ENCODE measurements at regions not wholly inside any gene's neighbourhood (a gene's known extent, or its start where the extent isn't known, plus 50 kb on each side); places are given as distances from the start of the nearest gene placed in this dataset.

DNA sequence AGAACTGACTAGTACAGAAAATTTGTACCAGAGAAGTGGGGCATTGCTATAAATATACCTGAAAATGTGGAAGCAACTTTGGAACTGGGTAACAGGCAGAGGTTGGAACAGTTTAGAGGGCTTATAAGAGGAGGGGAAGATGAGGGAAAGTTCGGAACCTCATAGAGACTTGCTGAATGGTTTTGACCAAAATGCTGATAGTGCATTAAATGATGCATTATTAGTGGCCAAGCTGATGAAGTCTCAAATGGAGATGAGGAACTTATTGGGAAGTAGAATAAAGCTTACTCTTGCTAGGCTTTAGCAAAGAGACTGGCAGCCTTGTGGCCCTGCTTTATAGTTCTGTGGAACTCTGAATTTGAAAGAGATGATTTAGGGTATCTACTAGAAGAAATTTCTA is 189.8 kb downstream of the FGF10 start:
- TF ChIP-seq FOXM1 (IDR thresholded peaks at IDR 0.05; ENCODE audit: low read depth) = no peak
- TF ChIP-seq RAD21 (IDR thresholded peaks at IDR 0.05; ENCODE audit: low read length) = no peak
- TF ChIP-seq, protein P1, sequence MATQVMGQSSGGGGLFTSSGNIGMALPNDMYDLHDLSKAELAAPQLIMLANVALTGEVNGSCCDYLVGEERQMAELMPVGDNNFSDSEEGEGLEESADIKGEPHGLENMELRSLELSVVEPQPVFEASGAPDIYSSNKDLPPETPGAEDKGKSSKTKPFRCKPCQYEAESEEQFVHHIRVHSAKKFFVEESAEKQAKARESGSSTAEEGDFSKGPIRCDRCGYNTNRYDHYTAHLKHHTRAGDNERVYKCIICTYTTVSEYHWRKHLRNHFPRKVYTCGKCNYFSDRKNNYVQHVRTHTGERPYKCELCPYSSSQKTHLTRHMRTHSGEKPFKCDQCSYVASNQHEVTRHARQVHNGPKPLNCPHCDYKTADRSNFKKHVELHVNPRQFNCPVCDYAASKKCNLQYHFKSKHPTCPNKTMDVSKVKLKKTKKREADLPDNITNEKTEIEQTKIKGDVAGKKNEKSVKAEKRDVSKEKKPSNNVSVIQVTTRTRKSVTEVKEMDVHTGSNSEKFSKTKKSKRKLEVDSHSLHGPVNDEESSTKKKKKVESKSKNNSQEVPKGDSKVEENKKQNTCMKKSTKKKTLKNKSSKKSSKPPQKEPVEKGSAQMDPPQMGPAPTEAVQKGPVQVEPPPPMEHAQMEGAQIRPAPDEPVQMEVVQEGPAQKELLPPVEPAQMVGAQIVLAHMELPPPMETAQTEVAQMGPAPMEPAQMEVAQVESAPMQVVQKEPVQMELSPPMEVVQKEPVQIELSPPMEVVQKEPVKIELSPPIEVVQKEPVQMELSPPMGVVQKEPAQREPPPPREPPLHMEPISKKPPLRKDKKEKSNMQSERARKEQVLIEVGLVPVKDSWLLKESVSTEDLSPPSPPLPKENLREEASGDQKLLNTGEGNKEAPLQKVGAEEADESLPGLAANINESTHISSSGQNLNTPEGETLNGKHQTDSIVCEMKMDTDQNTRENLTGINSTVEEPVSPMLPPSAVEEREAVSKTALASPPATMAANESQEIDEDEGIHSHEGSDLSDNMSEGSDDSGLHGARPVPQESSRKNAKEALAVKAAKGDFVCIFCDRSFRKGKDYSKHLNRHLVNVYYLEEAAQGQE (IDR thresholded peaks at IDR 0.05; ENCODE audit: low read depth, low read length) = no peak
- TF ChIP-seq, protein P2, sequence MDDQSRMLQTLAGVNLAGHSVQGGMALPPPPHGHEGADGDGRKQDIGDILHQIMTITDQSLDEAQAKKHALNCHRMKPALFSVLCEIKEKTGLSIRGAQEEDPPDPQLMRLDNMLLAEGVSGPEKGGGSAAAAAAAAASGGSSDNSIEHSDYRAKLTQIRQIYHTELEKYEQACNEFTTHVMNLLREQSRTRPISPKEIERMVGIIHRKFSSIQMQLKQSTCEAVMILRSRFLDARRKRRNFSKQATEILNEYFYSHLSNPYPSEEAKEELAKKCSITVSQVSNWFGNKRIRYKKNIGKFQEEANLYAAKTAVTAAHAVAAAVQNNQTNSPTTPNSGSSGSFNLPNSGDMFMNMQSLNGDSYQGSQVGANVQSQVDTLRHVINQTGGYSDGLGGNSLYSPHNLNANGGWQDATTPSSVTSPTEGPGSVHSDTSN (IDR thresholded peaks at IDR 0.05) = no peak
- TF ChIP-seq CTCF (IDR thresholded peaks at IDR 0.05) = no peak
- no peak for TF ChIP-seq USF2 (IDR thresholded peaks at IDR 0.05; ENCODE audit: borderline replicate concordance, low read depth, low read length)
- TF ChIP-seq POLR2AphosphoS5 (IDR thresholded peaks at IDR 0.05; ENCODE audit: low read depth, low read length) = no peak
- TF ChIP-seq GATA2 (CRISPR knock-in tag; IDR thresholded peaks at IDR 0.05) = no peak
- TF ChIP-seq RCOR1 (IDR thresholded peaks at IDR 0.05; ENCODE audit: low read length) = no peak
- TF ChIP-seq SMC3 (IDR thresholded peaks at IDR 0.05; ENCODE audit: low read depth, low read length) = no peak
- no peak for TF ChIP-seq SIN3A (IDR thresholded peaks at IDR 0.05; ENCODE audit: borderline replicate concordance, low read depth, low read length)
- TF ChIP-seq MXI1 (IDR thresholded peaks at IDR 0.05; ENCODE audit: low read depth, low read length) = no peak

Measured in SK-N-SH (cell line).